HAP-1 (cell line): ENCODE measurements at regions not wholly inside any gene's neighbourhood (a gene's known extent, or its start where the extent isn't known, plus 50 kb on each side); places are given as distances from the start of the nearest gene placed in this dataset.

Source experiments
- DNase-seq, 2 experiments: peaks; one replicate each; pipeline ENCODE4 v3.0.0-alpha.2; 2016 to 2020; ENCODE audit warnings: low spot score in 2 of 2
- H3K27me3 ChIP-seq: fragments of 250-450 bp; sonication (Bioruptor Pico); 2 replicates; pipeline ENCODE4 v1.5.1; 2020; ENCODE audit warnings: low read depth, mild to moderate bottlenecking, moderate library complexity
- H3K36me3 ChIP-seq: fragments of 250-450 bp; sonication (Bioruptor Pico); replicated peaks from 2 replicates; pipeline ENCODE4 v1.5.1; 2020; ENCODE audit warnings: mild to moderate bottlenecking
- H3K4me1 ChIP-seq: fragments of 250-450 bp; sonication (Bioruptor Pico); 2 replicates; pipeline ENCODE4 v1.5.1; 2020; ENCODE audit warnings: mild to moderate bottlenecking
- H3K4me3 ChIP-seq: fragments of 250-450 bp; sonication (Bioruptor Pico); 2 replicates; pipeline ENCODE4 v1.5.1; 2020; ENCODE audit warnings: mild to moderate bottlenecking, moderate library complexity
- H3K9me3 ChIP-seq: fragments of 250-450 bp; sonication (Bioruptor Pico); 2 replicates; pipeline ENCODE4 v1.5.1; 2020; ENCODE audit warnings: mild to moderate bottlenecking, moderate library complexity
- in situ Hi-C: fragments of 300-500 bp; cut with MboI; formaldehyde crosslinking; loops from 3 replicates; pipeline ENCODE4 v1.14.3; 2020; ENCODE audit warnings: low sequenced_read_pairs, inconsistent platforms, mixed read lengths

DNA sequence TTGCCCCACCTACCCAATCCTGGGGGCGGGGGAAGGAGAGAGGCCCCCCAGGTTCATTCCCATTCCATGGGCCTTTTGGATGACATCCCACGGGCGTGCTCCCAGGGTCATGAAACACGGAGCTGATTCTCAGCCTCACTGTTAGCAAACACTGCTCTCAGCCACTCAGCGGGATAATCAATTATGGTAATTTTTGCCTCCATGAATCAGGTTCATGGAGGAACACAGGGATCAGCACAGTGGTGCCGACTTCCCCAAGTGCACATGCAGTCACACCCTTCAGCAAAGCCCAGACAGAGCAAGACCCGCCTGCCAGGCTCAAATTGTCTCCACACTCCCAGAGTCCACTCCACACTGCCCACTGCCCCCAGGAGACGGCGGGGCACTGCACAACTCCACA is 164.6 kb downstream of the ENGASE start:
- no peak for DNase-seq
- H3K4me3 ChIP-seq: no peak overlapping the region
- in situ Hi-C loops: no loop called here
- H3K27me3 ChIP-seq: peaks cover 35% of the 10 kb centered on the region
- H3K36me3 ChIP-seq: no peaks in the 10 kb centered on the region
- H3K9me3 ChIP-seq: no peaks in the 10 kb centered on the region
- no peaks in the 10 kb centered on the region for H3K4me1 ChIP-seq

DNA sequence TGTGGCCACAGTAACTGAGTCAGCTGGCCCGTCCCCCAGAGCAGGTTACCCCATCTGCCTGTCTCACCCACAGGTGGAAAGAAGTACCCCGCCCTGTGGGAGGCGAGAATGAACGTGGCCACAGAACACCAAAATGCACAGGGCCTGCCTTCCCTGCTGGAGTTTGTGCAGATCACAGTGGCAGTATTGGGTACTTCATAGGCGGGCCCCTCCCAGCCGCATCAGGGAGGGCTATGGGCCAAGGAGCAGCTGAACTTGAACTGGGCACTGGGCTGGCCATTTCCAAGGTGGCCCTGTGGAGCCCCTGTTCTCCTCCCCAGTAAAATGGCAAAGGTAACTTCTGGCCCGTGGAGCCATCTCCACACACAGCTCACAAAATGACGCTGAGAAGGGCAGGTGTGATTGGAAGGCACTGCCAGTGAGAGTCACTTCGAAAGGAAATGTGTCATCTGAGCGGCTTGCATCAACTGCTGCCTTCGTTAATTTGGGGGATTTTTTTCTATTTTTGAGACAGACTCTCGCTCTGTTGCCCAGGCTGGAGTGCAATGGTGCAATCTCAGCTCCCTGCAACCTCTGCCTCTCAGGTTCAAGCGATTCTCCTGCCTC is 162.9 kb downstream of the ENGASE start:
- H3K36me3 ChIP-seq: no peaks in the 10 kb centered on the region
- no peak overlapping the region for H3K4me3 ChIP-seq
- in situ Hi-C loops: no loop called here
- H3K27me3 ChIP-seq: peaks cover 36% of the 10 kb centered on the region
- DNase-seq: no peak
- no peaks in the 10 kb centered on the region for H3K4me1 ChIP-seq
- no peaks in the 10 kb centered on the region for H3K9me3 ChIP-seq

DNA sequence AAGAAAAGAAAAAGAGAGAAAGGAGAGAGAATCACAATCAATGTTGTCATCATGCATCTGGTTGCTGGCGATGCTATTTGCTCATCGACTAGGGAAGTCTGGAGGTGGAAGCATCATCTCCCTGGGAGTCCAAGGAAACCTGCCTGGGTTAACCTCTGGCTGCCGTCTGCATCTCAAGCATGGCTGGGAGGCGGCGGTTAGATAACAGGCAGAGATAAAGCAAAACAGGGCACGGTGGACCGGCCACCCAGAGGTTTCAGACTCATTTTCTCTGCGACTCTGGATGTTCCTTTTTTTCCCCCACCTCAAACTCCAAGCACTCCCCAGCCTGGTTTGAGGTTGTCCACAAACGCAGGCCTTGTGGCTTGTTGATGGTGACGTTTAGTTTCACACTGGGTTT is 161.2 kb downstream of the ENGASE start:
- H3K4me3 ChIP-seq: no peak overlapping the region
- no peaks in the 10 kb centered on the region for H3K4me1 ChIP-seq
- in situ Hi-C loops: no loop called here
- H3K27me3 ChIP-seq: peaks cover 31% of the 10 kb centered on the region
- DNase-seq: no peak
- no peaks in the 10 kb centered on the region for H3K9me3 ChIP-seq
- H3K36me3 ChIP-seq: no peaks in the 10 kb centered on the region

DNA sequence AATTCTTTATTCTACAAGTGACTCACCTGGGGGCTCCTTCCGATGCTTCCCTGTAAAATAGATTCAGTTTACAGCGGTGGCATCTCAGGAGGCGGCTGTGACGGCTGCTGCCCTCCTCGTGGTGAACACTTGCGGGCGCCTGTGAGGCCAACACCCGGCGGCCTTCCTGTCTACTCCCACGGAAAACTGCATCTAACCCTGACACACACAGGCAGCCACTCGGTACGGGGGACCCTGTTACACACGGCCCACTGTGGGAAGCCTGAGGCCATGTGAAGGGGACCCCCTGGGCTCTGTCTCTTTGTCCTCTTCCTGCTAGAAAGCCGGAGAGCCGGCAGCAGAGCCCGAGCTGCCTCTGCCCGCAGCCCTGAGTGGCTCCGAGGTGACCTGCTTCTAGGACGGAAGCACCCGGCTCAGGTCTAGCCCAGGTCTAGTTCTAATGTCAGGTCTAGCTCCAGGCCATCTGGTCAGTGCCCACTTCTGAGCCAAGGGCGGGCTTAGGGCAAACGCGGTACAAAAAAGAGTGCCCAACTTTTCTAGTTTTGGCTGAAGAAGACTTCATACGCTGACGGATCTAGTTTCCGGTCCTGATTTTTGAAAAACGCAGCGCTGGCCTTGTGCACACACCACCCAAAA is 159.4 kb downstream of the ENGASE start:
- Histone ChIP-seq H3K4me1 (no peaks in the 10 kb centered on the region), H3K4me3 (no peak overlapping the region), H3K27me3 (peaks cover 23% of the 10 kb centered on the region), H3K36me3 (no peaks in the 10 kb centered on the region), H3K9me3 (no peaks in the 10 kb centered on the region)
- in situ Hi-C loops: no loop called here
- DNase-seq: no peak

DNA sequence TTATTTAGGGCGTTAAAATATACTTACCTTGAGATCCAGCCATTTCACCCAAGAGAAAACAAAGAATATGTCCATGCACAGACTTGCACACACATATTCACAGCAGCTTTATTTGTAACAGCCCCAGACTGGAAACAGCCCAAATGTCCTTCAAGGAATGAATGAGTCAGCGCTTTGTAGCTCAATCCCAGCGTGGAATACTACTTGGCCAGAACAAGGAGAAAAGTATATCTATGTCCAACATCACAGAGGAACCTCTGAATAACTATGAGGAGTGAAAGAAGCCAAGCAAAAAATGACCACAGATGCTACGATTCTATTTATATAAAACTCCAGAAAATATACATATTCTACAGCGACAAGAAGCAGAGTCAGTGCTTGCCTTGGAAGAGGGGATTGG is 158.3 kb downstream of the ENGASE start:
- H3K9me3 ChIP-seq: no peaks in the 10 kb centered on the region
- peaks cover 13% of the 10 kb centered on the region for H3K27me3 ChIP-seq
- DNase-seq: no peak
- in situ Hi-C loops: no loop called here
- H3K4me3 ChIP-seq: no peak overlapping the region
- no peaks in the 10 kb centered on the region for H3K4me1 ChIP-seq
- no peaks in the 10 kb centered on the region for H3K36me3 ChIP-seq

DNA sequence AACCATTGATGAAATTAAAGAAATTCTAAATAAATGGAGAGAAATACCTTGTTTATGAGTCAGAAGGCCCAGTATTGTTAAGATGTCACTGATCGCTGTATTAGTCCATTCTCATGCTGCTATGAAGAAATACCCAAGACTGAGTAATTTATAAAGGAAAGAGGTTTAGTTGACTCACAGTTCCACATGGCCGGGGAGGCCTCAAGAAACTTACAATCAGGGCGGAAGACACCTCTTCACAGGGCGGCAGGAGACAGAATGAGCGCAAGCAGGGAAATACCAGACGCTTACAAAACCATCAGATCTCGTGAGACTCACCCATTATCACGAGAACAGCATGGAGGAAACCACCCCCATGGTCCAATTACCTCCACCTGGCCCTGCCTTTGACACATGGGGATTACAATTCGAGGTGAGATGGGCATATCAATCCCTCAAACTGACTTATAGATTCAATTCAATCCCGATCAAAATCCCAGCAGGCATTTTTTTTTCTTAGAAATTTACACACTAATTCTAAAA is 157.2 kb downstream of the ENGASE start:
- H3K36me3 ChIP-seq: no peaks in the 10 kb centered on the region
- H3K9me3 ChIP-seq: no peaks in the 10 kb centered on the region
- no peak overlapping the region for H3K4me3 ChIP-seq
- peaks cover 18% of the 10 kb centered on the region for H3K27me3 ChIP-seq
- H3K4me1 ChIP-seq: no peaks in the 10 kb centered on the region
- no peak for DNase-seq
- in situ Hi-C loops: no loop called here

DNA sequence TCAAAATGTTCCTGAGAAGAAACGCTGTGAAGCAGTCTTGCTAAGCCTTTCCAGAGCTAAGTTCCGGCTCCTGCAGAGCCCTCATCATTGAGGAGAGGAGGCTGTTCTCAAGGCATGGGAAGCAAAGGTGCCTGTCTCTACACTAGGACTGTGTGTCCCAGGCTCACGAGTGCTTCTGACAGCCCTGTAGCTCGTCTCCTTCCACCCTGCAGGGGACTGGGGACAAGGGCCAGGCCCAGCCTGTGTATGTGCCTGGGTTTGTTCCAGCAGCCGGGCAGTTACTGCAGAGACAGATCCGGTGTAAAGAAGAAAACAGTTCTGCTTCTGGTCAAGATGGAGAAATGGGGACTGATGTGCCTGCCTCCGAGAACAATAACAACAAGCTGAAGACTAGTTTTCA is 156.0 kb downstream of the ENGASE start:
- no peaks in the 10 kb centered on the region for H3K9me3 ChIP-seq
- in situ Hi-C loops: no loop called here
- no peaks in the 10 kb centered on the region for H3K36me3 ChIP-seq
- H3K27me3 ChIP-seq: peaks cover 13% of the 10 kb centered on the region
- no peak overlapping the region for H3K4me3 ChIP-seq
- DNase-seq: no peak
- H3K4me1 ChIP-seq: no peaks in the 10 kb centered on the region

DNA sequence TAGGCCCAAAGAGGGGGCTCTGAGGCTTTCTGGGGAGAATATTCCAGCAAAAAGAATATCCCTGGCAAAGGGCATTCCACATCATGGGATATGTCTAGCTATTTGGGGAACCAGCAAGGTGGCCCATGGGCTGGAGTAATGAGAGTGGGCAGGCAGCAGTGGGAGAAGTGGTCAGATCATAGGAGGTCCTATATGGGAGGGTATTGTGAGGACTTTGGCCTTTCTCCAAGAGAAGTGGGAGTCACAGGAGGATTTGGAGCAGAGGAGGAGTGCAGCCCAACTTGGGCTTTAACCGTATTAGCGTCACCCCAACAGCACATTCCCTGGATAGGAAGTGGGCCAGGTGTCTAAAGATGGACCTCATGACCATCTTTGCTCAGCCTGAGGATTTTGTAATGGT is 151.4 kb downstream of the ENGASE start:
- Histone ChIP-seq H3K9me3 (no peaks in the 10 kb centered on the region), H3K4me1 (no peaks in the 10 kb centered on the region), H3K4me3 (no peak overlapping the region), H3K36me3 (no peaks in the 10 kb centered on the region), H3K27me3 (peaks cover 23% of the 10 kb centered on the region)
- in situ Hi-C loops: no loop called here
- no peak for DNase-seq

DNA sequence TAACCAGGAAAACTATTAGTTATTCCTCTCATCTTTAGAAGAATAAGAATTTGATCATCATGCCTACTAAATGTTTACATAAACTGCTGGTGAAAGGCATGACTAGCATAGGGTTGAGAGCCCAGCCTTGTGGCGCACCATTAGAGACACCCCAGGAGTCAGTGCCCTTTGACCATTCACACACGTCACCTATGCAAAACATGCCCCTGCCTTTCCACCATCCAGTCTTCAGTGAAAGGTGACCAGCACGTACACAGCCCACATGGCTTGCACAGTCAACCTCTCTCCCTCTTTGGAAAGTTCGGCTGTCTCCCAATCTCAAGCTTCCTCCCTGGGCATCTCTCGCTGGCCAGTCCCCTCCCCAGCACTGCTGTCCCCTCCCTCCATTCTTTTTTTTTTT is 150.3 kb downstream of the ENGASE start:
- Histone ChIP-seq H3K36me3 (no peaks in the 10 kb centered on the region), H3K4me1 (no peaks in the 10 kb centered on the region), H3K27me3 (peaks cover 32% of the 10 kb centered on the region), H3K9me3 (no peaks in the 10 kb centered on the region), H3K4me3 (no peak overlapping the region)
- DNase-seq: no peak
- in situ Hi-C loops: no loop called here

DNA sequence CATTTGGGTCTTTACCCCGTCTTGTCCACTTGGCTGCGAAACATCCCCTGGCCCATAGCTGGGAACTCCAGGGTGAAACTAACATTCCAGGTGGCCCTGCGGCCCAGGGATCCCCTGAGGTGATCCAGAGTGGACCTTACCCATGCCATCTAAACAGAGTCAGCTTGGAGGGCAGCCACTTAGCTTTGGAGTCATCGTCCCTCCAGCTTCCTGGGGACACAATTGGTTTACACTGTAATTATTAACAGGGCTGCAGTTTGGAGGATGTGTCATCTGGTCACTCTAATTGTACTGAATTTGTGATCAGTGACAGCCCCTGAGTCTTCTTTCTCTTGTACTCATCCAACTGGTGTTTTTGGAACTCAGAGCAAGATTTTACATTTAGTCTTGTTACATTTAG is 149.9 kb downstream of the ENGASE start:
- Histone ChIP-seq H3K27me3 (peaks cover 31% of the 10 kb centered on the region), H3K4me3 (no peak overlapping the region), H3K9me3 (no peaks in the 10 kb centered on the region), H3K4me1 (no peaks in the 10 kb centered on the region), H3K36me3 (no peaks in the 10 kb centered on the region)
- in situ Hi-C loops: no loop called here
- no peak for DNase-seq

DNA sequence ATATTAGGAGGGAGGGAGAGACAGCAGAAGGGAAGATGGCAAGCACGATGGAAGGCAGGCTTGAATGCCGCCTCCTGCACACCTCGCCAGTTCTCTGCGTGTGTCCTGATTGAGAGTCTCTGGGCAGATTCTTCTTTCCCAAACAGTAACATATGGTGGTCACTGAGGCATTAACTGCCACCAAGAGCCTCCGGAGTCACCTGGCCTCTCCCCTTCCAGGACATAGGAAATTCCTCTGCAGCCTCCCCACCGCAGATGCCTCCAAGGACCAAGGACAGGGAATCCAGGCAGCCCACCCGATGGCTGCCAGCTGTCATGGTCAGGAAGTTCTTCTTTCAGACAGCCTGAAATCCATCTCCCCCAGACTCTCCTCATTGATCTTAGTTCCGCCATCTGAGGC is 149.3 kb downstream of the ENGASE start:
- Histone ChIP-seq H3K9me3 (no peaks in the 10 kb centered on the region), H3K27me3 (peaks cover 36% of the 10 kb centered on the region), H3K4me3 (no peak overlapping the region), H3K36me3 (no peaks in the 10 kb centered on the region), H3K4me1 (no peaks in the 10 kb centered on the region)
- no peak for DNase-seq
- in situ Hi-C loops: no loop called here

DNA sequence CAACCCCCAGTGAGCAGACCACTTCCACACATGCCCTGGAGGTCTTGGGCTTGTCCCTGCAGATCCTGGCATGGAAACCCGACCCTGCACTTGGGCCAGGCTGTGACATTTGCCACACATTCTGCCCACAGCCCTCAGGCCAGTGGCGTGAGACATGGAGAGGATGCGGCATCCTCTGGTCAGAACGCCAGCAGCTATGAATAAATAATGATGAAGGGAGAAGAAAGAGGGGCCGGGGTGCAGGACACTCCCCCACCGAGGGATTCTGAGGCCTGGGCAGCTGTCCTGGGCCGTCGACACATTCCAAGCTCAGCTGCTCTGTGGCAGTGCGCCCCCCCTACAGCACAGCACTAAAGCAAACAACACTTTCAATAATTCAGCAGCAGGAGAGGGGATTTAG is 148.8 kb downstream of the ENGASE start:
- peaks cover 41% of the 10 kb centered on the region for H3K27me3 ChIP-seq
- H3K36me3 ChIP-seq: no peaks in the 10 kb centered on the region
- H3K4me1 ChIP-seq: no peaks in the 10 kb centered on the region
- DNase-seq: no peak
- in situ Hi-C loops: no loop called here
- H3K9me3 ChIP-seq: no peaks in the 10 kb centered on the region
- no peak overlapping the region for H3K4me3 ChIP-seq

DNA sequence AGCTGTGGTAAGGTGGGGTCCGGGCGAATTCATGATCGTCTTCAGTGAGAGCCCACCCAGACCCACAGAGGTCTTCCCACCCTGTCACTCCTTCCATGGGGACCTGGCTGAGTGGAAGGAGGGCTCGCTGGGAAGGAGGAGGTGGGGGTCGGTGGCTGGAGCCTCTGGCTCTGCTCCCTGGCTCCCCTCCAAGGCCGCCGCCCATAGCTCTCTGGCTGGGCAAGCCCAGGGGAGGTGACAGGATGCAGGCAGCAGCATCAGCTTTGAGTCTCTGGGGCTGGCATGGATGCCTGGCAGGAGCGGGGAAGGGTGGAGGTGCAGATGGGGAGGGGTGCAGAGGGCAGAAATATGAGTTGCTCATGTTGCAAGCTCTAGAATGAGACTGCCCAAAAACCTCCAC is 147.0 kb downstream of the ENGASE start:
- H3K27me3 ChIP-seq: peaks cover 37% of the 10 kb centered on the region
- in situ Hi-C loops: no loop called here
- no peaks in the 10 kb centered on the region for H3K4me1 ChIP-seq
- H3K36me3 ChIP-seq: no peaks in the 10 kb centered on the region
- DNase-seq: no peak
- no peak overlapping the region for H3K4me3 ChIP-seq
- no peaks in the 10 kb centered on the region for H3K9me3 ChIP-seq

DNA sequence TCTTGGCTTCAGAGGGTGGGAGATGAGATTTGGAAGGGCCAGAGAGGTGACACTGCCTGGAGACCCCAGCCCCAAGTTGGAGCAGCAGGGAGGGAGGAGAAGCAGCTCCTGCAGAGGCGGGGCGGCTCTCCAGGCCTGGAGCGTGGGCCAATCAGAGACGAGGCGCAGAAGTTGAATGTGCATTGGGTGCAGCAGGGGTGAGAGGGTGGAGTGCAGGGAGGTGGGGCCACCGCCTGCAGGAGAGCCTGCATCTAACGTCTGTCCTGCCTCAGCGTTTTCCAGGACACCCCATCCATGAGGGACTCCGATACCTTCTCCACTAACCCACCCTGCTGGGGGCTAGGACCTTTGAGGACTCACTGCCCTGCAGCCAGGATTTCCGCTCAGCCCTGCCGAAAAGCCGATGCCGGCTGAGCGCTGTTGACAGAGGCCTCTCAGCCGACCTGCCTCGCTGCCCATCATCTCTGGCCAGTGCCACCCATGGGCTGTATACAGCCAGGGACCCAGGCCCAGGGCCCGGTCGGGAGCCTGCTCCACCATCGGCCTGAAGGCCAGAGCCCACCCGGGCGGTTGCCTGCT is 146.2 kb downstream of the ENGASE start:
- Histone ChIP-seq H3K36me3 (no peaks in the 10 kb centered on the region), H3K4me3 (no peak overlapping the region), H3K9me3 (no peaks in the 10 kb centered on the region), H3K27me3 (peaks cover 37% of the 10 kb centered on the region), H3K4me1 (no peaks in the 10 kb centered on the region)
- no peak for DNase-seq
- in situ Hi-C loops: no loop called here
